COLO668 (cell line): ENCODE measurements at regions not wholly inside any gene's neighbourhood (a gene's known extent, or its start where the extent isn't known, plus 50 kb on each side); places are given as distances from the start of the nearest gene placed in this dataset.

Experiments
- DNase-seq: peaks from one replicate; lab custom pipeline; 2025; ENCODE audit not compliant: unreplicated experiment; lab: John Stamatoyannopoulos, UW

DNA sequence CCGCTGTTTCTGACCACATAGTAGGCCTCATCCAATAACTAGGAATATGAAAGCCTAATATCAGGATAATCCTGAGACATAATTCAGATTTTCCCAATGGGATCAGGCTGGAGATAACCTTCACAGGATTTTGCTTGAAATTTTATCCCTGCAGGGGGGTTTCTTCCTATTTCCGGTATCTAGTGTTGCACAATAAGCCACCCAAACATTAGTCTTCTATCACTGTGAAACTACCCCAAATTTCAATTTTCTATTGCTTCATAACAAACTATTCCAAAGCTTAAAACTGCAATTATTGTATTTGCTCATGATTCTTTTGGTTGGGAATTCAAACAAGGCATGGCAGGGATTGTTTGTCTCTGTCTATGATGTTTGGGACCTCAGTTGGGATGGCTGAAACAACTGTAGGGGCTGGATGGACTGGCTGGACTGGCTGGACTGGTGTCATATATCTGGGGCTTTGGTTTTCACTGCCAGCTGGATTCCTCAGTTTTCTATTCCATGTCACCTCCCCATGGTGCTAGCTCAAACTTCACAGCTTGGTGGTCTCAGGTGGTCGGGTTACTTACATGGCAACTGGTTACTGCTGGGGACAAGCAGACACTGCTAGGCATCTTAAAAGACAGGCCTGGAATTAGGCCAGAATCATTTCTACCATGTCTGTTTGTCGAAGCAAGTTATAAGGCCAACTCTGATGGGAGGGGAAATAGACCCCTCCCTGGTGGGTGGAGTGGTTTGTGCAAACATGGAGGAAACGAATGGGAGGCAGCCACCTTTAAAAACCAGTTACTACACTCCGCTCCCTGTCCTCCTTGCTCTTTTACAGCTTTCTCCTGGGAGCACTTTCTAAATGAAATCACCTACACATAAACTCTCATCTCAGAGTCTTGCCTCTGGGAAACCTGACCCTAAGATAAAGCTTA is 88.2 kb upstream of the STT3B start:
- no peak for DNase-seq

DNA sequence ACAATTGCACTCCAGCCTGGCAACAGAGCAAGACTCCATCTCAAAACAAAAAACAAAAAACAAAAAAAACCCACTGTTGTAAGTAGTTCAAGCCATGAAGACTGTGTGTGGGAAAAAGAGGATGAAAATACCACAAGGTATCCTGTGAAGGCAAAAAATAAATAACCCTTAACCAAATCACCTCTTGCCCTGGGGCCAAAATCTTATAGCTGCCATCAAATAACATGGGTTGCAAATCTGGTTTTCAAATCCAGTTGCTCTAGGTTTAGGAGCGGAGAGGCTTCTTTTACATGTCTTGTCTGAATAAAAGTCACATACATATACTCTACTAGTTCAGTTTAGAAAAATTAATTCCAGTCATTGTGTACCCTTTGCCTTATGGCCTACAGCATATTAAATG is 87.0 kb upstream of the STT3B start:
- no peak for DNase-seq

DNA sequence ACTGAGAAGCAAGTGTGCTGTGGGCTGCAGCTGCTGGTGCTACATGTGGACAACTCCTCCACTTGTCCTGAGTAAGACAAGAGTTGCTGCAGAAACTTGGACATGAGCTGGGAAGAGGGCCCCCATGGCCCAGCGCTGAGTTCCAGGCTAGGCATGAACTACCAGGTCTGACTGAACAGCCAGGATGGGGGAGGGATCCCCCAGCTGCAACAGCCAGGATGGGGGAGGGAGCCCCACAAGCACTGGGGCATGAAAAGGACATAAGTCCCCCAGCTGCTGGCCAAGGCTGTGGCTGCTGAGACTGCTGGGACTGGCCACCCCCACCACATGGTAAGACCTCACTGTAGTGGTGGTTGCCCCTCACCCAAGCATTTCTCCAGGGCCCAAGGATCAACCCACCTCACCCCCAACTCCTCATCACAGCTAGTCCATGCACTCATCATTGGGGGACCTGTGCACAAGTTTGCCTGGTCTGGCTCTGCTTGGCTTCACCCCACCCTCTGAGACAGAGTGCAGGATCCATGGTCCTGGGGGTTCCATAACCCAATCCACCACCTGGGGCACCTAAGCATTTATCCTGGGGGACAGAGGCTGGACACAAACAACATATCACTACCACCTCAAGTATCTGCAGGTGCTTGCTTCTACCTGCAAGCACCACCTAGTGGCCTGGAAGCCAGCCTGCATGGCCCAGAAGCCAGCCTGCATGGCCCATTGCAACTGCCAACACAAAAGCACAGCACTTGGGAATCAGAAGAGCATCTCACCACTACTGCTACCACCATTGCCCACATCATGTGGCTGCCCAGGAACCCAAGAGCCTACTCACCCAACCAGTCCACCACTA is 84.5 kb upstream of the STT3B start:
- DNase-seq = no peak

DNA sequence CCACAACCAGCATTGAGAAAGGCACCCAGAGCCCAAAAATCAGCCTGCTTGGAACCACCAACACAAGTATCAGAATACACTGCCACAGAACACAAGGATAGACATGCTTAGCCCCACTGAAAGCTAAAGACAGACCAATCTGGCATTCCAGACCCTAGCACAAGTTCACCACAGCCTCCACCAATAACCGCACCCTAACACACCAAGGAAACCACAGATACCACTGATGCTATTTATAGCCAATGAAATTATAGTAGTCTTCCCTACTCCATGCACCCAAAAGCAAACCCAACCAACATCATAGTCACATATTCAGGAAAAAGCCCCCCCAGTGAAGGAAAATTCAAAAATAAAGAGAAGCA is 83.9 kb upstream of the STT3B start:
- DNase-seq = no peak

DNA sequence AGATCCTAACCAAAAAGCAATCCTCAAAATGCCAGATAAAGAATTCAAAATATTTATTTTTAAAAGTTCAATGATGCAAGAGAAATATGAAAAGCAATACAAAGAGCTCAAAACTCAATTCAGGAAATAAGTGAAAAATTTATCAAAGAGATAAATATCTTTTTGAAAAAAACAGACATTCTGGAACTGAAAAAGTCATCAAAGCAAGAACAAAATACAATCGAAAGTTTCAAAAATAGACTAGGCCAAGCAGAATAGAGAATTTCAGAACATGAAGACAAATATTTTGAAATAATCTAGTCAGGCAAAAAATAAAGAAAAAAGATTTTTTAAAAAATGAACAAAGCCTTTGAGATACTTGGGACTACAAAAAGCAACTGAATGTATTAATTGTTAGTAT is 83.4 kb upstream of the STT3B start:
- DNase-seq = no peak

DNA sequence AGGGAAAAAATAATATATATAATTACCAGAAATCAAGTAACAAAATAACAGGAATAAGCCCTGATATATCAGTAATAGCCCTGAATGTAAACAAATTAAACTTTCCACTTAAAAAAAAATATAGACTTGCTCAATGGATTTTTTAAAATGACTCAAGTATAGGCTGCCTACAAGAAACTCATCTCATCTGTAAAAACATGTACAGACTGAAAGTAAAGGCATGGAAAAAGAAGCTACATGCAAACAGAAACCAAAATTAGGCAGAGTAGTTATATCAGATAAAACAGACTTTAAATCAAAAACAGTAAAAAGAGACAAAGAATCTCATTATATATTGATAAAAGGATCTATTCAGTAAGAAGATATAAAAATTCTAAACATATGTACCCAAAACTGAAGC is 82.4 kb upstream of the STT3B start:
- no peak for DNase-seq

DNA sequence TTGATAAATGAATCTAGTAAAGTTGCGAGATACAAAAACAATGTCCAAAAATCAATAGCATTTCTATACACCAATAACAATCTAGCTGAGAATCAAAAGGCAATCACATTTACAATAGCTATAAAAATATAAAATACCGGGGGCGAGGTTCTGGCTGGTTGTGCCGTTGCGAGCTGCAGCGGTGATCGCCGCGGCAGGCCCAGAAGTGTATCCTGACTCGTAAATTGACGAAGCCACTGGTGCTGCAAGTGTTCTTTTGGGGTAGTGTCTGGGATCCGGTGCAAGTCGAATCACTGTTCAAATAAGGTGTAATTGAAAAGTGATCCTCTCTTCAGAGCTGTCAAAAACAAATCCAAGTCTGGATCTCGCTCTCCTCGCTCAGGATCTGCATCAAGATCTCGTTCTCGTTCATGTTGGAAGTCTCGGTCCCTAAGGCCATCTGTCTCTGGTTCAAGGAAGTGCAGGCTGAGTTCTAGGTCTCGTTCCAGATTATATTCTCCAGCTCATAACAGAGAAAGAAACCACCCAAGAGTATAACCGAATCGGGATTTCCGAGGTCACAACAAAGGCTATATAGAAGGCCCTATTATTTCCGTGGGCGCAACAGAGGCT is 80.1 kb upstream of the STT3B start:
- DNase-seq = no peak

DNA sequence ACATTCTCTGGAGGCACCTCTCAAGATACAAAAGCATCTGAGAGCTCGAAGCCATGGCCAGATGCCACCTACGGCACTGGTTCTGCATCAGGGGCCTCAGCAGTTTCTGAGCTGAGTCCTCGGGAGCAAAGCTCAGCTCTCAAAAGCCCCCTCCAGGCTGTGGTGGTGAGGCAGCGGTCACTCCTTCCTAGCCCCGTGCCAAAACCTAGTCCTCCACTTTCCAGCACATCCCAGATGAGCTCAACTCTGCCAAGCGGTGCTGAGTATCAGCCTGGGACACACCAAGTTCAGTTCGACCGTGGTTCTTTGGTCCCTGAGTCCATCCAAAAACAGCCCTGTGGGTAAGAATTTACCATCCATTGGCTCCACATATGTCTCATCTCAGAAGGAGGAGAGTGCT is 79.3 kb upstream of the STT3B start:
- DNase-seq = no peak

DNA sequence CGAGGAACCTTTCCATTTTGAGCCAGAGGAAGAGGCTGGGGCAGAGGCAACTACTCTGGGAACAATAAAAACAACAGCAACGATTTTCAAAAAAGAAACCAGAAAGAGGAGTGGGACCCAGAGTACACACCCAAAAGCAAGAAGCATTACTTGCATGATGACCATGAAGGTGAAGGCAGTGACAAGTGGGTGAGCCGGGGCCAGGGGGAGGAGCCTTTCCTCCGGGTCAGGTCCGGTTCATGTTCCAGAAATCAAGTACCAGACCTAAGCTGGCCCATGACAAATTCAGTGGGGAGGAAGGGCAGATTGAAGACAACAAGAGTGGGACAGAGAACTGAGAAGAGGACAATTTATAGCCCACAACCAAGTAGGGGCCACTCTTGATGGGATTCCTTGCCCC is 77.2 kb upstream of the STT3B start:
- no peak for DNase-seq

DNA sequence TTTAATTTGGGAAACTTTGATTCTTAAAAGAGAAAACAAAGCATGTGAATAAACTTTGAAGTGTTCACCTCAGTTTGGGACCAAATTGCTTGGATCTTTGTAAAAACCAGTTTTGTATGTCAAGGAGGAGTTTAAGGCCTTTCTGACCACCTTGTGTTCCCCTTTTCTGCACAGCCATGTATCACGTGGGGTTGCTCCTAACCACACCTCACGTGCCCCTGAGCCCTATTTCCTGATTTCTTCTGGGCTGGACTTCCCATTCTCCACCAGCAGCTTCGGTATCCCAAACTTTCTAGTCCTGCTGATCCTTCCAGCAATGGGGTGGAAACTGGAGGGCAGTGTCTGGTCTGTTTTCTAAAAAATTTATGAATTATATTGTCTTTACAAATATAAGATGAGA is 76.4 kb upstream of the STT3B start:
- DNase-seq = no peak

DNA sequence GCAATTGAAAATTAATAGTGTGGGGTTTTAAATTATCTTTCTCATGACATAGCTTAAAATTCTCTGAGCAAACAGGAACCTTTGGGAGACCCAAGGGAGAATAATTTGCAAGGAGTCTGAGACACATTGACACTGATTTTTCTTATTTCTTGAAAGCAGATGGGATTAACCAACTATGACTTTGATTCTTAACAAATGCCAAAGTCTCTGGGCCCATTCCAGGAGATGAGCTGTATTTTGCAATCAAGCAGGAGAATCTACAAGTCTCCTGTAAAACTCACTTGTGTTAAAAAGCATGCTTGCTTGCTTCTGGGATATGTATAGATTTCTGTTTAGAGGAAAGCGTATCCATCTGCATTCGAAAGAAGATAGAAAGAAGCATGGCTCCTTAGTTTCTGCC is 71.3 kb upstream of the STT3B start:
- DNase-seq = no peak

DNA sequence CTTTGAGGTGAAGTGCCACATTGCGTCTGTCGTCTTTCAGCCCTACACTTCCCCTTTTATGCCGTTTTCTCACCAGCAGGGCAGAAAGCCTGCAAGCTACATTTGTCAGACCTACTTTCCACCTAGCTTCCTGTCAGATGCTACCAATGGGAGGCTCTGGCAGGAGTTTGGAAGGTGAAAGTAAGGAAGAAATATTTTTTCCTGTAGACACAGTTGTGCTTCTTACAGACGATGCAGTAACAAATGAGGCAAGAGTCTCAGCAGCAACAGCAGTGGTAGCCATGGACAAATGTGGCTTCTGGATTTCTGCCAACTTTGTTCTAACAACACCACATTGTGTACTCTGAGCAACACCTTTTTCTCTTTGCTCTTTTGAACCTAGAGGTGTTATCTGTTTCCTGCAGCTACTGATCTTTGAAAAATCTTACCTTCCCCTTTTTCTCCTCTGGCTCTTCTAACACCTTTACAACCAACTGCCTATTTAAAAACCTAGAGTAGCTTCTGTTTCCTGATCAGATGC is 70.6 kb upstream of the STT3B start:
- DNase-seq = peak; percentile 3

DNA sequence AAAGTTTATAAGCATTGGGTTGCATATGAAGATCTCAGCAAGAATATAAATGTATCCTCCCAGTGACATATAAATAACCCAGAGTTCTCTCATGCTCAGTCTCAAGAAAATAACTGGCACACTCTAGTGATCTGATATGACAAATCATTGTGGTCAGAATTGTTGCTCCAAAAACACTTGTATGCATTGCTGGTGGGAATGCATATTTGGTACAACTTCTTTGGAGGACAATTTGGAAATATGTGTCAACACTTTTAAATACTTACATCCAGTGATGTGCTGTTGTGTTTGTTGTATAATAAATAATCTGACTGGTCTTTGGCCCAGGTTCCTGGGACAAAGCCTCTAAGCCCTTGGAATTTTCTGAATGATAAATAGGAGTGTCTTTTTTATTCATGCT is 66.7 kb upstream of the STT3B start:
- DNase-seq = no peak

DNA sequence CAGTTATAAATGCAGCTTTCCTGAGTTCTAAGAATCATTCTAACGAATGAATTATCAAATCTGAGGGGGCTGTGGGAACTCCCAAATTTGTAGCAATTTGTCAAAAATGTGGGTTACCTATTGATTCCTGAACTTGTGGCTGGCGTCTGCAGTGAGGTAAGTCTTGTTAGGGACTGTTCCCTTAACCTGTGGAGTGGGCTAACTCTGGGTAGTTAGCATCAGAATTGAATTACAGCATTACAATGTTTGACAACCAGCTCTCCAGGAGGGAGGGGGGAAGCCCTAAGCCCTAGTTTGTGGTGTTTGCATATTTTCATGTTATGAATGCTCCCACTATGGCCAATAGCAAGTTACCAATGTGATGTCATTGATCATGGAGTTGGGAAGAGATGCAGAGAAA is 65.9 kb upstream of the STT3B start:
- DNase-seq = no peak

DNA sequence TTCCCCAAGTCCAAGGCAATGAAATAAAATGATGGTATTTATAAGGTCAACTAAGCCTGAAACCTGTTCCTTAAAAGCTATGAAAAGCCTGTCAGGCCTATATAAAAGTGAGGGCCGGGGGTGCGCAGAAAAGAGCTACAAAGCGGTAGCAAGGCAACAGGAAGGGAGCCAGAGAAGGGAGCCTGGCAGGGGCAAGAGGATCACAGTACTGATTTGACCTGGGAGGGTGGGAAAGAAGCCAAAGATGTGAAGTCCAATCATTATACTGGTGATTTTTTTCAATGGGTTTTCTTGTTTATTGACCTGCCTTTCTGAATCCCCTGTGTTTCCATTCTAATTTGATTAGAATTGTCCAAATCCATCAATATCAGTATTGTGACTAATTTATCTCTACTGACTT is 64.3 kb upstream of the STT3B start:
- DNase-seq = no peak

DNA sequence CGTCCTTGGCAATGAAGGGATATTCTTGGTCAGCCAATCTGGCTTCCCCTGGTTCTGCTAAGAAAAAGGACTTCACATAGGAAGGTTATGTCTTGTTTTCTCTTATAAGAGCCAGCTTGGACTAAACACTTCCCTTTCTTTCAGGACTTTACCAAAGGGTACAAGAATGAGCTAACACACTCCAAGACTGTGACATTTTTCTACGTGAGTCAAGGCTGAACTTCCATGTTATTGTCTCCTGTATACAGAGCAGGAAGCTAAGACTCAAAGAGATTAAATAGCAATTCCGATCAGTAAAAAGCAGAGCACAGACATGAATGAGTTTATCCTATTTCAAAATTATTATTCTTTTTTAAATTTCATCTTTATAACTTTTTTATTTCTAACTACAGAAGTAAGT is 63.3 kb upstream of the STT3B start:
- no peak for DNase-seq

DNA sequence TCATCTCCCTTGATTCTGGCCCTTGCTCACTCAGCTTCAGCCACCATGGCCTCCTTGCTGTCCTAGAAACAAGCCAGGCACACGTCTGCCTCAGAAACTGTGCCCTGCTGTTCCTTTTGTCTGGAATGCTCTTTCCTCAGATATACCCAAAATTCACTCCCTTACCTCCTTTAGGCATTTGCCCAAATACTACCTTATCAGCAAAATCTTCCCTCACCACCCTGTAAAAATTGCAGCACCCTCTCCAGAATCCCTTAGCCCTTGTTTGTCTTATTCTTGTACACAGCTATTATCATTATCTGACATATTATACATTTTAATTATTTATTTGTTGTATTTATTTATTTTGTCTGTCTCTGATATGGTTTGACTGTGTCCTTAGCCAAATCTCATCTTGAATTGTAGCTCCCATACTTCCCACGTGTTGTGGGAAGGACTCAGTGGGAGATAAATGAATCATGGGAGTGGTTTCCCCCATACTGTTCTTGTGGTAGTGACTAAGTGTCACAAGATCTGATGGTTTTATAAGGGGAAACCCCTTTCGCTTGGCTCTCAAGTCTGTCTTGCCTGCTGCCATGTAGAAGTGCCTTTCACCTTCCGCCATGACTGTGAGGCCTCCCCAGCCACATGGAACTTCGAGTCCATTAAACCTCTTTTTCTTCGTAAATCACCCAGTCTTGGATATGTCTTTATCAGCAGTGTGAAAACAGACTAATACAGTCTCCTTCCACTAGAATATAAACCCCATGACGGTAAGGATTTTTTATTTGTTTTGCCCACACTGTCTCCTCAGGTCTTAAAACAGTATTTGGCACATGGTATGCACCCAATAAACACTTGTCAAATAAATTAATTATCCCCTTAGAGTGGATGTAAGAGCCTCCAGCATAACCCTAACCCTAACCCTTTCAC is 60.0 kb upstream of the STT3B start:
- no peak for DNase-seq

DNA sequence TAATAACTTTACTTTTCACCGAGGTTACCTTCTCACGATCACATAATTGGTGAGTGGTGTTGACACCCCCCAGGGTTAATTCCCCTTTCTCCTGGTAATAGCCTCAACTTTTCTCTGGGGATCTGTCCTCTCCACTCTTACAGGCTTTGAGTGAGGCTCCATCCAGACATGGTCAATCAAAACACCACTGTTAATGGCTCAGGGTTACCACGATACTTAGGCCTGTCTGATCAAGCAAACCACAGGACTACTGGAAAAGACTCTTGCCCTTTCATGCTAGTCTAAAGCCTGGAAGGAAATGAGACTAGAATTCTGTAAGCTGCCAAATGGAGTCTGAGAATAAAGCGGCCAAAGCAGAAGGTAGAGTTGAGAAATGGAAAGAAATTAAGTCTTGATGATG is 56.5 kb upstream of the STT3B start:
- no peak for DNase-seq

DNA sequence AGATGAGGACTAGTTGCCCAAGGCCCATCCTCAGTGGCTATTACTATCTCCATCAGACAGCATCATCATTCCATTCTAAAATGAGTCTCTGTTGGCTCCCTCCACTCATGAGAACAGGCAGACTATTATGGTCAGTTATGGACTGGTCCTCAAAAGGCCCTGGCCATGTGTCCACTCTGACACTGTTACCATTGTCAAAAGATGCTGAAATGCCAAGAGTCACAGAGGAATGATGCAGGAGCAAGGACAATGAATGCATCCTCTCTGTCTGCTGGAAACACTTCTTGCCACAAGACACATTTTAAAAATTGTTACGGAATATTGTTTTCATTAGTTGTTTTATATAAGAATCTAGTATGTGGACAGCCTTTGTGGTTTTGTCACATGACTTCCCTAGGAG is 53.3 kb upstream of the STT3B start:
- no peak for DNase-seq

DNA sequence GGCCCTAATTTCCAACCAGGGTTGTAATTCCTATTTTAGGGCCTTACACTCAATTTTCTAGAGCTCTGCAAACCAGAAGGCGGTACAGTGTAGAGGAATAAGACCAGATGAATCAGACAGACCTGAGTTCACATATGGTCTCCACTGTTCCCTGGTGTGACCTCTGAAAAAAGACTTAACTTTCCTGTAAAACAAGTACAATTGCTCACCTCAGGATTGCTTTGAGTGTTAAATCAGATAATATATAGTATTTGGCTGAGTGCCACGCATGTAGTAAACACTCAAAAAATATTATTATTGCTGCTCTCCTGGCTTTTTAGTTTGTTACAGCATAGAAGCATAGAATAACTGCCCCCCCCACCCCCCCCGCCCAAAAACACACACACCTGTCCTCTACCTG is 51.0 kb upstream of the STT3B start:
- no peak for DNase-seq
